ENCODE measurements at regions not wholly inside any gene's neighbourhood (a gene's known extent, or its start where the extent isn't known, plus 50 kb on each side); places are given as distances from the start of the nearest gene placed in this dataset.

- TF ChIP-seq CTCF (IDR thresholded peaks at IDR 0.05) (no peak), POLR2AphosphoS5 (IDR thresholded peaks at IDR 0.05; ENCODE audit: low read depth, low read length) (no peak), SIN3A (IDR thresholded peaks at IDR 0.05; ENCODE audit: borderline replicate concordance, insufficient read depth, low read depth, low read length) (no peak)
- TF ChIP-seq, protein P1, sequence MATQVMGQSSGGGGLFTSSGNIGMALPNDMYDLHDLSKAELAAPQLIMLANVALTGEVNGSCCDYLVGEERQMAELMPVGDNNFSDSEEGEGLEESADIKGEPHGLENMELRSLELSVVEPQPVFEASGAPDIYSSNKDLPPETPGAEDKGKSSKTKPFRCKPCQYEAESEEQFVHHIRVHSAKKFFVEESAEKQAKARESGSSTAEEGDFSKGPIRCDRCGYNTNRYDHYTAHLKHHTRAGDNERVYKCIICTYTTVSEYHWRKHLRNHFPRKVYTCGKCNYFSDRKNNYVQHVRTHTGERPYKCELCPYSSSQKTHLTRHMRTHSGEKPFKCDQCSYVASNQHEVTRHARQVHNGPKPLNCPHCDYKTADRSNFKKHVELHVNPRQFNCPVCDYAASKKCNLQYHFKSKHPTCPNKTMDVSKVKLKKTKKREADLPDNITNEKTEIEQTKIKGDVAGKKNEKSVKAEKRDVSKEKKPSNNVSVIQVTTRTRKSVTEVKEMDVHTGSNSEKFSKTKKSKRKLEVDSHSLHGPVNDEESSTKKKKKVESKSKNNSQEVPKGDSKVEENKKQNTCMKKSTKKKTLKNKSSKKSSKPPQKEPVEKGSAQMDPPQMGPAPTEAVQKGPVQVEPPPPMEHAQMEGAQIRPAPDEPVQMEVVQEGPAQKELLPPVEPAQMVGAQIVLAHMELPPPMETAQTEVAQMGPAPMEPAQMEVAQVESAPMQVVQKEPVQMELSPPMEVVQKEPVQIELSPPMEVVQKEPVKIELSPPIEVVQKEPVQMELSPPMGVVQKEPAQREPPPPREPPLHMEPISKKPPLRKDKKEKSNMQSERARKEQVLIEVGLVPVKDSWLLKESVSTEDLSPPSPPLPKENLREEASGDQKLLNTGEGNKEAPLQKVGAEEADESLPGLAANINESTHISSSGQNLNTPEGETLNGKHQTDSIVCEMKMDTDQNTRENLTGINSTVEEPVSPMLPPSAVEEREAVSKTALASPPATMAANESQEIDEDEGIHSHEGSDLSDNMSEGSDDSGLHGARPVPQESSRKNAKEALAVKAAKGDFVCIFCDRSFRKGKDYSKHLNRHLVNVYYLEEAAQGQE (IDR thresholded peaks at IDR 0.05; ENCODE audit: insufficient read depth in 1 of 2, low read depth in 2 of 2, low read length in 1 of 2): no peak
Observed at GRCh38 chr9:115237385-115237998, 119.5 kb upstream of the TNC start.
